ENCODE measurements at regions not wholly inside any gene's neighbourhood (a gene's known extent, or its start where the extent isn't known, plus 50 kb on each side); places are given as distances from the start of the nearest gene placed in this dataset.

DNA sequence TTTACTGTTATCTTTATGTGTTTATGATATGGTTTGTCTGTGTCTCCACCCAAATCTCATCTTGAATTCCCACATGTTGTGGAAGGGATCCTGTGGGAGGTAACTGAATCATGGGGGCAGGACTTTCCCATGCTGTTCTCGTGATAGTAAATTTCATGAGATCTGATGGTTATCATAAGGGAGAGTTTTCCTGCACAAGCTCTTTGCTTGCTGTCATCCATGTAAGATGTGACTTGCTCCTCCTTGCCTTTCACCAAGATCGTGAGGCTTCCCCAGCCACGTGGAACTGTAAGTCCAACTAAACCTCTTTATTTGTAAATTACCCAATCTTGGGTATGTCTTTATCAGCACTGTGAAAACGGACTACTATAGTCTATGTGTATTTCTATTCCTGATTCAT lies 539.0 kb downstream of the ARL4A start:
- H4K20me1 ChIP-seq (ENCODE audit: insufficient read depth, low read length), result no peaks in the 10 kb centered on the region
- no peaks in the 10 kb centered on the region for H3K36me3 ChIP-seq (ENCODE audit: insufficient read depth, low read length)
- H3K4me3 ChIP-seq (ENCODE audit: insufficient read depth, low read length), result no peak overlapping the region
- H2AFZ ChIP-seq (ENCODE audit: low read length), result no peak overlapping the region
- H3K4me1 ChIP-seq (ENCODE audit: insufficient read depth, low read length), result no peaks in the 10 kb centered on the region
- TF ChIP-seq, protein P1, sequence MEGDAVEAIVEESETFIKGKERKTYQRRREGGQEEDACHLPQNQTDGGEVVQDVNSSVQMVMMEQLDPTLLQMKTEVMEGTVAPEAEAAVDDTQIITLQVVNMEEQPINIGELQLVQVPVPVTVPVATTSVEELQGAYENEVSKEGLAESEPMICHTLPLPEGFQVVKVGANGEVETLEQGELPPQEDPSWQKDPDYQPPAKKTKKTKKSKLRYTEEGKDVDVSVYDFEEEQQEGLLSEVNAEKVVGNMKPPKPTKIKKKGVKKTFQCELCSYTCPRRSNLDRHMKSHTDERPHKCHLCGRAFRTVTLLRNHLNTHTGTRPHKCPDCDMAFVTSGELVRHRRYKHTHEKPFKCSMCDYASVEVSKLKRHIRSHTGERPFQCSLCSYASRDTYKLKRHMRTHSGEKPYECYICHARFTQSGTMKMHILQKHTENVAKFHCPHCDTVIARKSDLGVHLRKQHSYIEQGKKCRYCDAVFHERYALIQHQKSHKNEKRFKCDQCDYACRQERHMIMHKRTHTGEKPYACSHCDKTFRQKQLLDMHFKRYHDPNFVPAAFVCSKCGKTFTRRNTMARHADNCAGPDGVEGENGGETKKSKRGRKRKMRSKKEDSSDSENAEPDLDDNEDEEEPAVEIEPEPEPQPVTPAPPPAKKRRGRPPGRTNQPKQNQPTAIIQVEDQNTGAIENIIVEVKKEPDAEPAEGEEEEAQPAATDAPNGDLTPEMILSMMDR (IDR thresholded peaks at IDR 0.05; ENCODE audit: extremely low read depth, low read depth, low read length), result no peak
- no peaks in the 10 kb centered on the region for H3K79me2 ChIP-seq (ENCODE audit: insufficient read depth, low read length)
- no peak overlapping the region for H3K4me2 ChIP-seq (ENCODE audit: insufficient read depth, low read length)
- no peaks in the 10 kb centered on the region for H3K9me3 ChIP-seq (ENCODE audit: low read depth, low read length)
- DNase-seq (ENCODE audit: insufficient read length, low spot score, missing footprints), result no peak
- H3K27ac ChIP-seq (ENCODE audit: low read depth, low read length), result no peak overlapping the region
- H3K27me3 ChIP-seq (ENCODE audit: insufficient read depth, low read length), result no peaks in the 10 kb centered on the region

DNA sequence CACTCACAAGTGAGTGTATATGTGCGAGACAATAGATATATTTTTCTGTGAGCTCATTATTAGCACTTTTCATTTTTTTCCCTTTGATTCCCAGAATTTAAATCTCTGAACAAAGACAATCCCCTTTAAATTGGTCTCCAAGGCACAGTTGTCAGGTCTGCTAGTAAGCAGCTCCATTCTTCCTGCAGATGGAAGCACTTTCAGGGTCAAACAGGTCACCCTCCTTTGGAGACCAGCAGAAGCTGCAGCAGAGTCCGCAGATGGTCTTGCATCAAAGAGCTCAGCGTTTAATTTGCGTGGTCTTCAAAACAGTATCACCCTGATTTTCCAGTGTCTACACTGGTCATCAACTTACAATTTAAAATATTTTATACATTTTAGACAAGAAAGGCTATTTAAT lies 543.8 kb downstream of the ARL4A start:
- H2AFZ ChIP-seq (ENCODE audit: low read length), result no peak overlapping the region
- no peaks in the 10 kb centered on the region for H3K36me3 ChIP-seq (ENCODE audit: insufficient read depth, low read length)
- no peak overlapping the region for H3K4me2 ChIP-seq (ENCODE audit: insufficient read depth, low read length)
- TF ChIP-seq, protein P1 (IDR thresholded peaks at IDR 0.05; ENCODE audit: extremely low read depth, low read depth, low read length), result no peak
- H3K9me3 ChIP-seq (ENCODE audit: low read depth, low read length), result no peaks in the 10 kb centered on the region
- H3K27me3 ChIP-seq (ENCODE audit: insufficient read depth, low read length), result no peaks in the 10 kb centered on the region
- H3K79me2 ChIP-seq (ENCODE audit: insufficient read depth, low read length), result no peaks in the 10 kb centered on the region
- H4K20me1 ChIP-seq (ENCODE audit: insufficient read depth, low read length), result no peaks in the 10 kb centered on the region
- no peak for DNase-seq (ENCODE audit: insufficient read length, low spot score, missing footprints)
- H3K4me3 ChIP-seq (ENCODE audit: insufficient read depth, low read length), result no peak overlapping the region
- H3K27ac ChIP-seq (ENCODE audit: low read depth, low read length), result no peak overlapping the region
- H3K4me1 ChIP-seq (ENCODE audit: insufficient read depth, low read length), result no peaks in the 10 kb centered on the region

DNA sequence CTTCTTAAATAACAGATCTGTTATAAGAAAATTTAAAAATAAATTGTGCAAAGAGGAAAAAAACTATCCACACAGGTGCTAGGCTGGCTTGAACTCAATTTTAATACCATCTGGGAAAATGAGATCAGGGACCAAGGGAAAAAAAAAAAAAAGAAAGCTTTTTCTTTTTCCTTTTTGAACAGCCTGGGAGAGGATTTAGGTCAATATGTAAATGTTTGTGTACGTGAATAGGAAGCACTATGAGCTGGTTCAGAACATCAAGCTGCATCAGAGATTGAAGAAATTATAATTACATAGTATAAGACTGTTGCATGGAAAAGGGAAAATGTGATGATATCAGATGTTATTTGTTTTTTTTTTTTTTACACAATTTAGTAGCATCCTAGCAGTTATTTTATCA lies 548.0 kb downstream of the ARL4A start:
- peak; percentile 1 for DNase-seq (ENCODE audit: insufficient read length, low spot score, missing footprints)
- H4K20me1 ChIP-seq (ENCODE audit: insufficient read depth, low read length), result no peaks in the 10 kb centered on the region
- no peaks in the 10 kb centered on the region for H3K79me2 ChIP-seq (ENCODE audit: insufficient read depth, low read length)
- no peaks in the 10 kb centered on the region for H3K36me3 ChIP-seq (ENCODE audit: insufficient read depth, low read length)
- H3K27ac ChIP-seq (ENCODE audit: low read depth, low read length), result no peak overlapping the region
- H3K9me3 ChIP-seq (ENCODE audit: low read depth, low read length), result no peaks in the 10 kb centered on the region
- no peak overlapping the region for H3K4me3 ChIP-seq (ENCODE audit: insufficient read depth, low read length)
- no peaks in the 10 kb centered on the region for H3K4me1 ChIP-seq (ENCODE audit: insufficient read depth, low read length)
- no peak overlapping the region for H3K4me2 ChIP-seq (ENCODE audit: insufficient read depth, low read length)
- H2AFZ ChIP-seq (ENCODE audit: low read length), result no peak overlapping the region
- TF ChIP-seq, protein P1 (IDR thresholded peaks at IDR 0.05; ENCODE audit: extremely low read depth, low read depth, low read length), result no peak
- no peaks in the 10 kb centered on the region for H3K27me3 ChIP-seq (ENCODE audit: insufficient read depth, low read length)

DNA sequence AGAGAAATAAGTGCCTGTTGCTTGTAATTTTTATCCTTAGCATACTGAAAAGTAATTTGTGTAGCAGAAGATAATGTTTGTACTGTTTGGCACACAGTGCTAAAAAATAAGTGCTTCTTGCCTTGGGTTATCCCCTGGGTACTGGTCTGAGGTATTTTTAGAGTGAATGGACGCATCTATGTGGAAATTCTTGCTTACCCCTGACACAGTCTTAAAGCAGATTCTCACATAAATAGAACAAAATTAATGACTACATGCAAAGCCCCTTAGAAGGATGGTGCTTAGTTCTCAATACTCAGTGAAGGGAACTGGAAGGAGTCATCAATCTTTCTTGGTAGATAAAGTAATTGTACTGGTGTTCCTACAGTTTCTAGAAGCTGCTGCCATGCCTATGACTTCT lies 548.6 kb downstream of the ARL4A start:
- Histone ChIP-seq H3K4me3 (ENCODE audit: insufficient read depth, low read length) (no peak overlapping the region), H3K79me2 (ENCODE audit: insufficient read depth, low read length) (no peaks in the 10 kb centered on the region), H3K4me1 (ENCODE audit: insufficient read depth, low read length) (no peaks in the 10 kb centered on the region), H3K4me2 (ENCODE audit: insufficient read depth, low read length) (no peak overlapping the region), H2AFZ (ENCODE audit: low read length) (no peak overlapping the region), H4K20me1 (ENCODE audit: insufficient read depth, low read length) (no peaks in the 10 kb centered on the region), H3K27ac (ENCODE audit: low read depth, low read length) (no peak overlapping the region), H3K36me3 (ENCODE audit: insufficient read depth, low read length) (no peaks in the 10 kb centered on the region), H3K9me3 (ENCODE audit: low read depth, low read length) (no peaks in the 10 kb centered on the region), H3K27me3 (ENCODE audit: insufficient read depth, low read length) (no peaks in the 10 kb centered on the region)
- no peak for DNase-seq (ENCODE audit: insufficient read length, low spot score, missing footprints)
- TF ChIP-seq, protein P1 (IDR thresholded peaks at IDR 0.05; ENCODE audit: extremely low read depth, low read depth, low read length), result no peak
